ENCODE measurements at regions not wholly inside any gene's neighbourhood (a gene's known extent, or its start where the extent isn't known, plus 50 kb on each side); places are given as distances from the start of the nearest gene placed in this dataset.

DNA sequence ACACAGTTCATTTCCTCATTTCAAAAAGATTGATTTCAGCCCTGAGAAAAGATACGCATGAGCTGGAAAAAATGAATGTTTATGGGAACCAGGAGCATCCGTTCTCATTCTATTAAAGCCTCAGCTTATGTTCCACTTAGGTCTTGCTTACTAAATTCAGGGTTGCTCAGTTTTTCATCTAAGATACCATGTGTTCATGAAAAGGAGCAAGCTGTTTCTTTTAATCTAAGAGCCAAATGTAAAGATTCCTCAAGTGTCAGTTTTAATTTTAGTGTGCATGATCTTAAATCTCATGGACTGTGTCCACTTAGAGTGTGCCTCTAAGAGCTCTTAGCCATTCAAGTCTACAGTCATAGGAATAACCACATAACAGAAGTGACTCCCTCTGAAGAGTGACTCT, 141.5 kb upstream of the ARHGAP42 start:
- TF ChIP-seq CTCF (IDR thresholded peaks at IDR 0.05), result no peak
- TF ChIP-seq TCF7L2 (IDR thresholded peaks at IDR 0.05; ENCODE audit: low read depth, low read length), result no peak
- TF ChIP-seq SIN3A (IDR thresholded peaks at IDR 0.05; ENCODE audit: borderline replicate concordance, insufficient read depth, low read depth, low read length), result no peak
- TF ChIP-seq, protein P1, sequence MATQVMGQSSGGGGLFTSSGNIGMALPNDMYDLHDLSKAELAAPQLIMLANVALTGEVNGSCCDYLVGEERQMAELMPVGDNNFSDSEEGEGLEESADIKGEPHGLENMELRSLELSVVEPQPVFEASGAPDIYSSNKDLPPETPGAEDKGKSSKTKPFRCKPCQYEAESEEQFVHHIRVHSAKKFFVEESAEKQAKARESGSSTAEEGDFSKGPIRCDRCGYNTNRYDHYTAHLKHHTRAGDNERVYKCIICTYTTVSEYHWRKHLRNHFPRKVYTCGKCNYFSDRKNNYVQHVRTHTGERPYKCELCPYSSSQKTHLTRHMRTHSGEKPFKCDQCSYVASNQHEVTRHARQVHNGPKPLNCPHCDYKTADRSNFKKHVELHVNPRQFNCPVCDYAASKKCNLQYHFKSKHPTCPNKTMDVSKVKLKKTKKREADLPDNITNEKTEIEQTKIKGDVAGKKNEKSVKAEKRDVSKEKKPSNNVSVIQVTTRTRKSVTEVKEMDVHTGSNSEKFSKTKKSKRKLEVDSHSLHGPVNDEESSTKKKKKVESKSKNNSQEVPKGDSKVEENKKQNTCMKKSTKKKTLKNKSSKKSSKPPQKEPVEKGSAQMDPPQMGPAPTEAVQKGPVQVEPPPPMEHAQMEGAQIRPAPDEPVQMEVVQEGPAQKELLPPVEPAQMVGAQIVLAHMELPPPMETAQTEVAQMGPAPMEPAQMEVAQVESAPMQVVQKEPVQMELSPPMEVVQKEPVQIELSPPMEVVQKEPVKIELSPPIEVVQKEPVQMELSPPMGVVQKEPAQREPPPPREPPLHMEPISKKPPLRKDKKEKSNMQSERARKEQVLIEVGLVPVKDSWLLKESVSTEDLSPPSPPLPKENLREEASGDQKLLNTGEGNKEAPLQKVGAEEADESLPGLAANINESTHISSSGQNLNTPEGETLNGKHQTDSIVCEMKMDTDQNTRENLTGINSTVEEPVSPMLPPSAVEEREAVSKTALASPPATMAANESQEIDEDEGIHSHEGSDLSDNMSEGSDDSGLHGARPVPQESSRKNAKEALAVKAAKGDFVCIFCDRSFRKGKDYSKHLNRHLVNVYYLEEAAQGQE (IDR thresholded peaks at IDR 0.05; ENCODE audit: insufficient read depth in 1 of 2, low read depth in 2 of 2, low read length in 1 of 2), result no peak
- TF ChIP-seq POLR2AphosphoS5 (IDR thresholded peaks at IDR 0.05; ENCODE audit: low read depth, low read length), result no peak

Data from Panc1 (cell line).